Muscle layer of colon (tissue), 2 donors: ENCODE measurements at regions not wholly inside any gene's neighbourhood (a gene's known extent, or its start where the extent isn't known, plus 50 kb on each side); places are given as distances from the start of the nearest gene placed in this dataset.

Experiments used
- H3K27ac ChIP-seq: one replicate; pipeline ENCODE4 v1.7.0; 2013; ENCODE audit warnings: low read depth, mild to moderate bottlenecking, low read length, moderate library complexity
- H3K27me3 ChIP-seq, 2 donors: one replicate each; pipeline ENCODE4 v1.7.0; 2013; ENCODE audit warnings: low read length in 2 of 2, mild to moderate bottlenecking in 2 of 2; ENCODE audit not compliant: insufficient read depth in 2 of 2, control insufficient read depth in 1 of 2
- H3K36me3 ChIP-seq: one replicate; pipeline ENCODE4 v1.7.0; 2013; ENCODE audit warnings: mild to moderate bottlenecking, low read length; ENCODE audit not compliant: insufficient read depth
- H3K4me1 ChIP-seq: one replicate; pipeline ENCODE4 v1.7.0; 2013; ENCODE audit warnings: mild to moderate bottlenecking, low read length; ENCODE audit not compliant: insufficient read depth
- H3K4me3 ChIP-seq, 2 donors: one replicate each; pipeline ENCODE4 v1.7.0; 2013; ENCODE audit warnings: low read length in 2 of 2, low read depth in 1 of 2, mild to moderate bottlenecking in 1 of 2, moderate library complexity in 1 of 2
- H3K9ac ChIP-seq: one replicate; pipeline ENCODE4 v1.7.0; 2013; ENCODE audit warnings: low read length
- H3K9me3 ChIP-seq: one replicate; pipeline ENCODE4 v1.7.0; 2013; ENCODE audit warnings: mild to moderate bottlenecking, low read length
- donor health status: abdominal sarcoma.
- donor health status: Adenocarcinoma of cecum.

DNA sequence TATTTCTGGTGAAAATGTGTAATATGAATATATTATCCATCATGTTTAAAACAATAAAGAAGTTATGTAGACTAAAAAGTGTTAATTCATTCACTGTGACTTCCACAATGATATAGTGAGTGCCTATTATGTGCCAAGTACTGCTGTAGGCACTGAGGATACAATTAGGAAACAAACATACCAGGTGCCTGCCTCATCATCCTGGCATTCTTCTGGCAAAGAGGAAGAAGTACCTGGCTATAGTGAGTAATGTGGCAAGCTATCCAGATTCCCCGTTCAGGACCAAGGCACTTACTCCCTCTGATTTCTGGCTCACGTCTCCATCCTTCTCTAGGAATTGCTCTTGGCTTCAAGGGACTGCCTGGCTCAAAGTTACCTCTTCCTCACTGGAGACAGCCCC lies 77.5 kb upstream of the CLMP start:
- Histone ChIP-seq H3K4me1 (no peaks in the 10 kb centered on the region), H3K27me3 (no peaks in the 10 kb centered on the region), H3K27ac (no peak overlapping the region), H3K36me3 (no peaks in the 10 kb centered on the region), H3K9me3 (no peaks in the 10 kb centered on the region), H3K9ac (no peak overlapping the region), H3K4me3 (no peak overlapping the region)

DNA sequence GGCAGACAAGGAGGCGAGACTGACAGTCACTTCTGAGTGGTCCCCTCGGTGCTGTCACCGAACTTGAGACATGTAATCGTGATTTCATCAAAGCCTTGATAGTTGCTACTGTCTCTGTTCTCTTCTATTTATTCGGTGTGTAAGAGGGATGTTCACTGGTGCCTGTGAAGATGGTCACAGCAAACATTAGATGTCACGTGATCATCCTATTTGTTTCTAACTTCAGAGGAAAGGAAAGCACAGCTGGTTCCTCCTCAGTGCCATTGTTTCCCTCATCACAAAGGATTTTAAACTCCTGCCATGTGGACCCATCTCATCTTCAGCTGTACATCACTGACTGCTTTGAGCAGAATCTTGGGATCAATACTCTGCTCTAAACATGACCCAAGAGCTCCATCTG lies 73.1 kb upstream of the CLMP start:
- Histone ChIP-seq H3K4me1 (no peaks in the 10 kb centered on the region), H3K9me3 (no peaks in the 10 kb centered on the region), H3K9ac (no peak overlapping the region), H3K27me3 (no peaks in the 10 kb centered on the region), H3K36me3 (no peaks in the 10 kb centered on the region), H3K27ac (no peak overlapping the region), H3K4me3 (no peak overlapping the region)

DNA sequence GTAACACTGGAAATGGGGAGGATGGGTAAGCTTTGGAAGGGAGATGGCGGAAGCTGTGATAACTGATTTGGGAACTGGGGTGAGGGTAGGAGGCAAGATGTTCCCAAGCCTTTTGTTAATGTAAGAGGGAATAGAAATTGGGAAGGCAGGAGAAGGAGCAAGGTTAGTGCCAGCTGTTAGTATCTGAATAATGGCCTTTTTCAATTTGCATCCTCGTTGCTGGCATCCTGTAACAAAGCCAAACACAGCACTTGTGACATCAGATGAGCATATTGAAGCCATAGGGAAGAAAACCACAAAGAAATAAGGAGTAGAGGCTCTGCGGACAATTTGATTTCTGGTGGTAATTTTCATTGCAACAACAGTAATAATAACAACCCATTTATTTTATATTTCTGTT lies 70.9 kb upstream of the CLMP start:
- Histone ChIP-seq H3K27ac (no peak overlapping the region), H3K4me1 (no peaks in the 10 kb centered on the region), H3K27me3 (no peaks in the 10 kb centered on the region), H3K4me3 (no peak overlapping the region), H3K36me3 (no peaks in the 10 kb centered on the region), H3K9ac (no peak overlapping the region), H3K9me3 (no peaks in the 10 kb centered on the region)

DNA sequence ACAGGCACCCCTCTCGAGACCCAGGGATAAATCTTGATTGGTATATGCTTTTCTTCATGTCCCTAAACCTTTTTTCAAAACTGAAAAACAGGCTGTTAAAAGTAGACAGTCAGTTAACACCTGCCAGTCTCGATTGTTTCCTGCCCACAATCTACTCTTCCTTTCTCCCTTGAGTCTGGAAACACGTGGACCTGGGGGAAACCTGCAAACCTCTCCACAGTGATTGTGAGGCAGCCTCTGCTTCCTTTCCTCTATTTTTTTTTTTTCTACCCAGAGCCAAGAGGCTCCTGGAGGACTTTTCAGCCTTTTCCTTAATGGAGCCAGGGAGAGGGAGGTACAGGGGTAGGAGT lies 69.4 kb upstream of the CLMP start:
- no peaks in the 10 kb centered on the region for H3K4me1 ChIP-seq
- H3K27me3 ChIP-seq = no peaks in the 10 kb centered on the region
- H3K4me3 ChIP-seq = no peak overlapping the region
- no peaks in the 10 kb centered on the region for H3K9me3 ChIP-seq
- H3K9ac ChIP-seq = no peak overlapping the region
- H3K36me3 ChIP-seq = no peaks in the 10 kb centered on the region
- H3K27ac ChIP-seq = no peak overlapping the region

DNA sequence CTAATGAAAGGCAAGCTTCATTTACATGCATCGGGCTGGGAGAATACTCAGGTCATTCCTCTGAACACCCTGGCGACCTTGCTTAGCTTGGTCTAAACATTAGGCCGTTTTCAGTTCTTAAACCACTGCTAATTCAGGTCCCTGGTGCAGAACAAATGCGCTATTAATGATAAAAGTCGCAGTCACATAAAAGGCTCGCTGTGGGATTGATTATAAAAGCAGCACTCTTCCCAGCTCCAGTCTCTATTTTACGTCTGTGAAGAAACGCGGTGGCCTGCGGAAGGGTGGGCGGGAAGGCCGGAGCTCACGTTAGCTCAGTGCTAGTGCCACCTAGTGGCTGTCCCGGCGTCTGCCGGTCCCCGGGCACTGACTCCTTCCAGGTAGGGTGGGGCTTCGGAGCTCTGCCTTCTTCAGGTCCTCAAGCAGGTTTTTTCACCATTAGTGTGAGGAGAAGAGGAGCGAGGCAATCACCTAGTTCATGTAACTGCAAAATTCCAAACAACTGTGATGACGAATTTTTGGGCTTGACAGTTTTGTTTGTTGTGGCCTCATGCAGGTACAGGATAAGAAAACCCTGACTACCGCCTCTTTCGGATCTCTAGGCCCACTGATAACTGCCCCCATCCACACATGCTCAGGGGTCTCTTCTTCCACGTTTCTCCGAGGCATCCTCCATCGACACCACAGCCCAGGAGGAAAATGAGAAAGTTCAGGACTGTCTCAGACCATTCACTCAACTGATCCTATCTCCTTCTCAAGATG lies 66.5 kb upstream of the CLMP start:
- Histone ChIP-seq H3K27ac (peak overlapping the region; percentile 44), H3K9me3 (no peaks in the 10 kb centered on the region), H3K4me1 (no peaks in the 10 kb centered on the region), H3K9ac (no peak overlapping the region), H3K36me3 (no peaks in the 10 kb centered on the region), H3K4me3 (peak overlapping the region in 1 of 2 donors; percentile 44), H3K27me3 (no peaks in the 10 kb centered on the region)

DNA sequence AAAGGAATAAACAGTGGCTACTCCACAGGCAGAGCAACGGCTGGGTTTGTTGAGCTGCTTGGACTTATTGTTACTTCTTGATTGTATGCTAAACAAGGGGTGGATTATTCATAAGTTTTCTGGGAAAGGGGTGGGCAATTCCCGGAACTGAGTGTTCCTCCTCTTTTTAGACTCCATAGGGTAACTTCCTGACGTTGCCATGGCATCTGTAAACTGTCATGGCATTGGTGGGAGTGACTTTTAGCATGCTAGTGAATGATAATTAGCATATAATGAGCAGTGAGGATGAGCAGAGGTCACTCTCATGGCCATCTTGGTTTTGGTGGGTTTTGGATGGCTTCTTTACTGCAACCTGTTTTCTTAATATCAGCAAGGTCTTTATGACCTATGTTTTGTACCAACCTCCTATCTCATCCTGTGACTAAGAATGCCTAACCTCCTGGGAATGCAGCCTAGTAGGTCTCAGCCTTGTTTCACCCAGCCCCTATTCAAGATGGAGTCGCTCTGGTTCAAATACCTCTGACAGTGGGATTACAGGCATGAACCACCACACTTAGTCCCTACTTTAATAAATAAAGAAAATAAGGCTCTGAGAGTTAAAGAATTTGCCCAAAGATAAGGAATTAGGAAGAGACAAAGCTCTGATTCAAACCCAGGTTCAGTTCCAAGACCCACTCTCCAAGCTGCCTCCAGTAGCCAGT lies 65.6 kb upstream of the CLMP start:
- Histone ChIP-seq H3K27ac (no peak overlapping the region), H3K36me3 (no peaks in the 10 kb centered on the region), H3K9me3 (no peaks in the 10 kb centered on the region), H3K4me1 (no peaks in the 10 kb centered on the region), H3K27me3 (no peaks in the 10 kb centered on the region), H3K4me3 (no peak overlapping the region), H3K9ac (no peak overlapping the region)

DNA sequence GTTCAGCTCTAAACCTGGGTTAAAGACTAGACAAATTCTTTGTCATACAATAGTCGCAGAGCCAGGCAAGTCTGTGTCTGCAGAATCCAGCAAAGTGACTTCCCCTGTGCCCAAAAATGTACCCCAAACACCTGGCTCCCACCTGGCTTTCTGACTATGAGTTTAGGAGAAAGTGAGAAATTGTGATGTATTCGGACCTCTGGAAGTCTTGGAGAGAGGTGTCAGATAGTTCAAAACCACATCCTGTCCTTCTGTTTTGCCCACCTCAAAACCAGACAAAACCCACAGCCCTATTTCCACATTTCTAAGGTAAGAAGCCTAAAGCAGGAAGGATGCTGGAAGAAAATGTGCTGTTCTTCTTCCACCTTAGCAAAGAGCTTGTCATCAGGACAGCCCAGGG lies 63.8 kb upstream of the CLMP start:
- Histone ChIP-seq H3K27me3 (no peaks in the 10 kb centered on the region), H3K9me3 (no peaks in the 10 kb centered on the region), H3K4me1 (no peaks in the 10 kb centered on the region), H3K36me3 (no peaks in the 10 kb centered on the region), H3K4me3 (no peak overlapping the region), H3K27ac (no peak overlapping the region), H3K9ac (no peak overlapping the region)

DNA sequence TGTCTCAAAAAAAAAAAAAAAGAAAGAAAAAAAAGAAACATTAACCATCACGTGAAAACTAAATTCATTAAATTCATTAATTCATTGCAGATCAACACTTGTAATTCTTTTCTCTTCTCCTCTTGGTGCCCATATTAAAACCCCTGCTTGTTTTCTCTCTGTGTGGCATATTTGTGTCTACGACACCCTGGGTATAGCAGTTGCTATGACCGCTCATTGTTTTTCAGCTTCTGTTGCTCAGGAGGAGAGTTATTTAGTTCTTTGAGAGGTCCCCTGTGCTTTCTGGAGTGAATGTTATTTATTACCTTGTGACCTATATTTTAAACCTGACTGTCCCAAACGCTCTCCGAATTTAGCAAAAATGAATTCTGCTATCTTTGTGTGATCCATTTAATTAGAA lies 62.3 kb upstream of the CLMP start:
- no peak overlapping the region for H3K4me3 ChIP-seq
- H3K9ac ChIP-seq = no peak overlapping the region
- peaks cover 2% of the 10 kb centered on the region for H3K4me1 ChIP-seq
- H3K36me3 ChIP-seq = no peaks in the 10 kb centered on the region
- H3K27me3 ChIP-seq = no peaks in the 10 kb centered on the region
- H3K27ac ChIP-seq = no peak overlapping the region
- H3K9me3 ChIP-seq = no peaks in the 10 kb centered on the region

DNA sequence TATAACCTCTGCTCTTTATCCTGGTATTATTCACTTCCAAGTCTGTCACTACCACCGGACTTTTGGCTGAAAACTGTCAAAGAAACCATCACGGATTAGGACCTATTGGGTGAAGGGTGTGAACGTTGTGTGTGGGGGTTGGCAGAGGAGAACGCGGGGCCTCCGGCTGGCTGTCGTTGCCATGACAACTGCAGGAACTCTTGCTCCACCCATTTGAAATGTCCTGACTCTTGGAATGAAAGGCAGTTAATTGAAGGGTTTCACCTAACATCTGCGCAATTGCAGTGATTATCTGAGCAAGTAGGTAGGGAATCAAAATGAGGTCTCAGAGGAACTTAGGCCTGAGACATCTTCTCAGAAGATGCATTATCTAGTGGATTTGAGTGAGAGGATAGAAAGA lies 60.9 kb upstream of the CLMP start:
- Histone ChIP-seq H3K27ac (no peak overlapping the region), H3K4me3 (no peak overlapping the region), H3K27me3 (no peaks in the 10 kb centered on the region), H3K36me3 (no peaks in the 10 kb centered on the region), H3K9ac (no peak overlapping the region), H3K9me3 (no peaks in the 10 kb centered on the region), H3K4me1 (peaks cover 17% of the 10 kb centered on the region)

DNA sequence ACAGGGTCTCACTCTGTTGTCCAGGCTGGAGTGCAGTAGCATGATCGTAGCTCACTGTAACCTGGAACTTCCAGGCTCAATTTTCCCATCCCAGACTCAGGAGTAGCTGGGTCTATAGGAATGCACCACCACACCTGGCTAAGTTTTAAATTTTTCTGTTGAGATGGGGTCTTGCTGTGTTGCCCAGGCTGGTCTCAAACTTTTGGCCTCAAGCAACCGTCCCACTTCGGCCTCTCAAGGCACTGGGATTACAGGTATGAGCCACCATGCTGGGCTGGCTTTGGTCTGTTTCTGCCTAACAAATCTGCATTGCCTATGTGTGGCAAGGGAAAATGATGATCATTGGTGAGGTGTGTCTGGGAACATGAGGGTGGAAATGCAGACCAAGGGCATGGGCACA lies 59.3 kb upstream of the CLMP start:
- H3K36me3 ChIP-seq = no peaks in the 10 kb centered on the region
- H3K27me3 ChIP-seq = no peaks in the 10 kb centered on the region
- no peaks in the 10 kb centered on the region for H3K9me3 ChIP-seq
- H3K4me3 ChIP-seq = no peak overlapping the region
- peaks cover 17% of the 10 kb centered on the region for H3K4me1 ChIP-seq
- H3K27ac ChIP-seq = no peak overlapping the region
- H3K9ac ChIP-seq = no peak overlapping the region

DNA sequence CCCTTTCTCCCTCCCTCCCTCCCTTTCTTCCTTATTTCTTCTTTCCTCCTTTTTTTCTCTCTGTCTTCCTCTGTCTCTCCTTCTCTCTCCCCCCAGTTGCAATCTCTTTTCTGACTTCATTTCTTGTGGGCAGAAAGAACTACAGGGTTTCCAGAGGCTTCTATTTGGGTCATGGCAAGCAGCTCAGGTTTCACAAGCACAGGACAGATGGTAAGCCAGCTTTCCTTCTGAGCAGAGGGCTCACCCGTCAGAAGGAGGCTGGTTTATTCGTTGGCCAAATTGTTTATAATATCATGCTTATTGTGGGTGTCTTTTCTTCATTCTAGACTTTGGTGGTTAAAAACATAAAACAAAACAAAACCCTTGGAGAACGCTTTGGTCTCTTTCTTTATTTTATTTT lies 58.9 kb upstream of the CLMP start:
- Histone ChIP-seq H3K27me3 (no peaks in the 10 kb centered on the region), H3K9me3 (no peaks in the 10 kb centered on the region), H3K27ac (no peak overlapping the region), H3K4me3 (no peak overlapping the region), H3K9ac (no peak overlapping the region), H3K36me3 (no peaks in the 10 kb centered on the region), H3K4me1 (peaks cover 17% of the 10 kb centered on the region)

DNA sequence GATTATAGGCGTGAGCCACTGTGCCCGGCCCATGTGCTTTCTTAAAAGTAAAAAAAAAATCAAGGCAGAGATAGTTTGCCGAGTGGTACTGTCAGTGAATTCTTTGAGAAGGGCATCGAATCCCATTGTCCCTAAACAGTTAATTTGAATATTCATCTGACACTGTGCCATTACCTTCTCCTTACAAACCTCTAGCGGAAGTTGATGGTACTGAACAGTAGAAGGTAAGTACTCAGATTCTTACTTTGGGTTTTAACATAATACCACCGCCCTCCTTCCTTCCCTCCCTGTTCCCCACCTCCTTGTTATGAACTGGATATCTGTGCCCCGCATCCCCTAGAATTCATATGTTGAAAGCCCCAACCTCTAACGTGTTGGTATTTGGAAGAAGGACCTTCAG lies 58.2 kb upstream of the CLMP start:
- Histone ChIP-seq H3K4me1 (peaks cover 17% of the 10 kb centered on the region), H3K4me3 (no peak overlapping the region), H3K27ac (no peak overlapping the region), H3K9ac (no peak overlapping the region), H3K36me3 (no peaks in the 10 kb centered on the region), H3K9me3 (no peaks in the 10 kb centered on the region), H3K27me3 (no peaks in the 10 kb centered on the region)
